Mucosa of descending colon (tissue), 3 donors: ENCODE measurements at regions not wholly inside any gene's neighbourhood (a gene's known extent, or its start where the extent isn't known, plus 50 kb on each side); places are given as distances from the start of the nearest gene placed in this dataset.

Experiments used
- ATAC-seq: fragments of 200-7000 bp; cut with Tn5 transposase; one replicate; pipeline ENCODE4 v1.9.1; 2020; ENCODE audit warnings: mild to moderate bottlenecking, moderate library complexity
- DNase-seq, 3 donors: peaks; one replicate each; pipeline ENCODE4 v3.0.0-alpha.2; 2020
- H3K36me3 ChIP-seq: fragments of 200-600 bp; one replicate; pipeline ENCODE4 v1.8.0; 2021; ENCODE audit warnings: low read depth, mild to moderate bottlenecking
- H3K4me1 ChIP-seq: fragments of 200-600 bp; one replicate; pipeline ENCODE4 v1.8.0; 2021; ENCODE audit warnings: low read depth, mild to moderate bottlenecking
- H3K4me3 ChIP-seq: fragments of 200-600 bp; one replicate; pipeline ENCODE4 v1.8.0; 2021; ENCODE audit warnings: mild to moderate bottlenecking
- H3K9me3 ChIP-seq: fragments of 200-600 bp; one replicate; pipeline ENCODE4 v1.8.0; 2021; ENCODE audit warnings: mild to moderate bottlenecking
- CTCF ChIP-seq: fragments of 200-600 bp; IDR thresholded peaks from one replicate; pipeline ENCODE4 v1.8.0; 2022; ENCODE audit warnings: antibody characterized with exemption, mild to moderate bottlenecking
- intact Hi-C, 2 donors: fragments of 100-400 bp; cut with DNase I in 1 of 2; cut with micrococcal nuclease in 1 of 2; formaldehyde crosslinking; loops; one replicate each; pipeline versions ENCODE4 v1.11.0 to v1.11.1; 2022; cut with DNase I, micrococcal nuclease
- donor health status: DM: no; HTN: no; CAD: no; lungs with moderate emphysema.
- donor health status: DM: no; HTN: no; CAD: no.
- donor health status: DM: no; HTN: yes; CAD: no.

GRCh38 chr11:91170711-91171110 is 947.9 kb upstream of the CHORDC1 start:
- no peak for ATAC-seq
- H3K4me1 ChIP-seq, result no peaks in the 10 kb centered on the region
- DNase-seq, result no peak
- intact Hi-C loops, result no loop called here
- peaks cover 10% of the 10 kb centered on the region for H3K9me3 ChIP-seq
- TF ChIP-seq CTCF, result no peak
- H3K36me3 ChIP-seq, result no peaks in the 10 kb centered on the region
- no peak overlapping the region for H3K4me3 ChIP-seq

DNA sequence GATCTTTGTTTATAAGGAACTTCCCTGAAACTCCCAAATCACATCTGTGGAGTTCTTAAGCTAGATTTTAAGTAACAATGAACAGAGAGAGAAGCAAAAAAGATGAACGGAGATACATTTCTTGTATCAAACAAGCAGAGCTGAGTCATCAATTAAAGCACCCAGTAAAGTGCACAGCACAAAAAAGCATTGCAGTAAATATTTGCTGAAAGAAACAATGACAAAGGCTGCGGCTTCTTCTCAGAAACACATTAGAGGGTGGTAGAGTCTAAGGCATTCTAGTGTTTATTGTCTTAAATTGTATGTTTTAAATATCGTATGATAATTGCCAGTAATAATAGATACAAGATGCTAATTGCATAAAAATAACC is 941.6 kb upstream of the CHORDC1 start:
- Histone ChIP-seq H3K4me3 (no peak overlapping the region), H3K4me1 (no peaks in the 10 kb centered on the region), H3K36me3 (no peaks in the 10 kb centered on the region), H3K9me3 (no peaks in the 10 kb centered on the region)
- intact Hi-C loops, result no loop called here
- ATAC-seq (no peak), DNase-seq (no peak)
- no peak for TF ChIP-seq CTCF

GRCh38 chr11:91163619-91164451 is 941.0 kb upstream of the CHORDC1 start:
- intact Hi-C loops, result no loop called here
- no peaks in the 10 kb centered on the region for H3K9me3 ChIP-seq
- no peak overlapping the region for H3K4me3 ChIP-seq
- TF ChIP-seq CTCF, result no peak
- ATAC-seq (no peak), DNase-seq (no peak)
- H3K36me3 ChIP-seq, result no peaks in the 10 kb centered on the region
- H3K4me1 ChIP-seq, result no peaks in the 10 kb centered on the region

- H3K9me3 ChIP-seq, result no peaks in the 10 kb centered on the region
- H3K4me1 ChIP-seq, result no peaks in the 10 kb centered on the region
- no peak for ATAC-seq
- H3K36me3 ChIP-seq, result no peaks in the 10 kb centered on the region
- intact Hi-C loops, result no loop called here
- no peak overlapping the region for H3K4me3 ChIP-seq
- DNase-seq, result no peak
- TF ChIP-seq CTCF, result no peak
These were observed 937.8 kb upstream of the CHORDC1 start for GRCh38 chr11:91160661-91161060.

DNA sequence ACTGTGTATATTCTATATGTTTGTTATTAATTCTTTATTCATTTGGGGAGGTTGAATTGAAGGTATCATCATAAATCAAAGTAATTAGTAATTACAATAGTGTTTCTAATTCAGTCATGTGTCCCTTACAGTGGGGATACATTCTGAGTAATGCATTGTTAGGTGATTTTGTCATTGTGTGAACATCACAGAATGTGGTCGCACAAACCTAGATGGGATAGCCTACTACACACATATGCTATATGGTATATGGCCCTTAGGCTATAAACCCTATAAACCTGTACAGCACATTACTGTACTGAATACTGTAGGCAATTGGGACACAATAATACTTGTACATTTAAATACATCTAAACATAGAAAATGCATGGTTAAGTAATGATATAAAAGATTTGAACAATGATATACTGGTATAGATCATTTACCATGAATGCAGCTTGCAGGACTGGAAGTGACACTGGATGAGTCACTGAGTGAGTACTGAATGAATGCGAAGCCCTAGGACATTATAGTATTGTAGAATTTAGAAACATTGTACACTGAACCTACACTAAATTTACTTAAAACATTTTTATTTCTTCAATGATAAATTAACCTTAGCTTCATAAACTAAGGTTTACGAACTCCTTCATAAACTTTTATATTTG is 936.2 kb upstream of the CHORDC1 start:
- intact Hi-C loops, result no loop called here
- DNase-seq (no peak), ATAC-seq (no peak)
- no peak for TF ChIP-seq CTCF
- no peaks in the 10 kb centered on the region for H3K4me1 ChIP-seq
- no peaks in the 10 kb centered on the region for H3K9me3 ChIP-seq
- H3K36me3 ChIP-seq, result no peaks in the 10 kb centered on the region
- no peak overlapping the region for H3K4me3 ChIP-seq
